Calu3 (cell line): ENCODE measurements at regions not wholly inside any gene's neighbourhood (a gene's known extent, or its start where the extent isn't known, plus 50 kb on each side); places are given as distances from the start of the nearest gene placed in this dataset.

ENCODE experiments used
- BruUV-seq: library from RNA; stranded (reverse); fragments of 400-500 nt; replicated peaks from 2 replicates; lab custom pipeline; 2021; lab: Mats Ljungman, UMichigan
- CTCF ChIA-PET: fragments of 300-600 bp; sonication (Branson Sonifier 250); formaldehyde crosslinking; loops from one replicate; lab custom pipeline; 2022; ENCODE audit warnings: antibody characterized with exemption; lab: Charles Lee
- DNase-seq: peaks from one replicate; pipeline ENCODE4 v3.0.0; 2022
- H3K27ac Mint-ChIP-seq: one replicate; pipeline ENCODE4 v1.8.0; 2022; ENCODE audit warnings: mixed read lengths; ENCODE audit not compliant: unreplicated experiment
- H3K27me3 Mint-ChIP-seq: one replicate; pipeline ENCODE4 v1.8.0; 2022; ENCODE audit warnings: mixed read lengths; ENCODE audit not compliant: unreplicated experiment
- H3K36me3 Mint-ChIP-seq: one replicate; pipeline ENCODE4 v1.8.0; 2022; ENCODE audit warnings: mild to moderate bottlenecking, moderate library complexity, mixed read lengths; ENCODE audit not compliant: insufficient read depth, unreplicated experiment
- H3K4me1 Mint-ChIP-seq: one replicate; pipeline ENCODE4 v1.8.0; 2022; ENCODE audit warnings: mild to moderate bottlenecking, low read depth, mixed read lengths; ENCODE audit not compliant: unreplicated experiment
- H3K4me3 Mint-ChIP-seq: one replicate; pipeline ENCODE4 v1.8.0; 2022; ENCODE audit warnings: mild to moderate bottlenecking, low read depth, moderate library complexity, mixed read lengths; ENCODE audit not compliant: unreplicated experiment
- H3K9me3 Mint-ChIP-seq: one replicate; pipeline ENCODE4 v1.8.0; 2022; ENCODE audit warnings: low read depth, mixed read lengths; ENCODE audit not compliant: unreplicated experiment
- CTCF ChIP-seq: fragments of 200-600 bp; IDR thresholded peaks from one replicate; pipeline ENCODE4 v1.8.0; 2022; ENCODE audit warnings: antibody characterized with exemption; ENCODE audit not compliant: unreplicated experiment
- intact Hi-C: fragments of 100-400 bp; cut with micrococcal nuclease; formaldehyde crosslinking; loops from one replicate; pipeline ENCODE4 v1.10.0; 2022; ENCODE audit not compliant: unreplicated experiment

- Mint-ChIP-seq H3K9me3 (no peaks in the 10 kb centered on the region), H3K4me1 (no peaks in the 10 kb centered on the region), H3K27ac (no peak overlapping the region), H3K36me3 (no peaks in the 10 kb centered on the region), H3K27me3 (no peaks in the 10 kb centered on the region), H3K4me3 (no peak overlapping the region)
- intact Hi-C loops = no loop called here
- BruUV-seq = no TSS peak
- DNase-seq = no peak
- CTCF ChIA-PET = no interaction called here
- TF ChIP-seq CTCF = no peak
Measured at GRCh38 chr9:73853549-73853948, 643.6 kb upstream of the RORB start.

- TF ChIP-seq CTCF = no peak
- Mint-ChIP-seq H3K9me3 (no peaks in the 10 kb centered on the region), H3K36me3 (no peaks in the 10 kb centered on the region), H3K4me1 (no peaks in the 10 kb centered on the region), H3K27ac (no peak overlapping the region), H3K27me3 (no peaks in the 10 kb centered on the region), H3K4me3 (no peak overlapping the region)
- CTCF ChIA-PET = interaction anchor here (0.6 kb wide), 1 partner anchor 30 kb away, joined by 4 read pairs; no protein-coding TSS in a partner anchor
- BruUV-seq = no TSS peak
- DNase-seq = no peak
- intact Hi-C loops = no loop called here
Measured at GRCh38 chr9:73855206-73855605, 641.9 kb upstream of the RORB start.

- no TSS peak for BruUV-seq
- H3K27ac Mint-ChIP-seq = no peak overlapping the region
- CTCF ChIA-PET = no interaction called here
- no peak overlapping the region for H3K4me3 Mint-ChIP-seq
- no peaks in the 10 kb centered on the region for H3K9me3 Mint-ChIP-seq
- DNase-seq = no peak
- H3K36me3 Mint-ChIP-seq = no peaks in the 10 kb centered on the region
- peaks cover 13% of the 10 kb centered on the region for H3K27me3 Mint-ChIP-seq
- H3K4me1 Mint-ChIP-seq = no peaks in the 10 kb centered on the region
- intact Hi-C loops = loop anchor here (5.0 kb wide), 1 partner anchor 48 kb away; no protein-coding TSS in a partner anchor
- TF ChIP-seq CTCF = no peak
Measured at GRCh38 chr9:73863924-73864323, 633.2 kb upstream of the RORB start.

- no peak for TF ChIP-seq CTCF
- intact Hi-C loops = no loop called here
- Mint-ChIP-seq H3K36me3 (no peaks in the 10 kb centered on the region), H3K27ac (no peak overlapping the region), H3K9me3 (no peaks in the 10 kb centered on the region), H3K4me3 (no peak overlapping the region), H3K27me3 (peaks cover 13% of the 10 kb centered on the region), H3K4me1 (no peaks in the 10 kb centered on the region)
- no TSS peak for BruUV-seq
- CTCF ChIA-PET = no interaction called here
- DNase-seq = no peak
Measured at GRCh38 chr9:73866451-73866850, 630.7 kb upstream of the RORB start.
